ENCODE measurements at regions not wholly inside any gene's neighbourhood (a gene's known extent, or its start where the extent isn't known, plus 50 kb on each side); places are given as distances from the start of the nearest gene placed in this dataset.

- Mint-ChIP-seq H3K27me3 (no peaks in the 10 kb centered on the region), H3K9me3 (no peaks in the 10 kb centered on the region), H3K4me3 (no peak overlapping the region), H3K36me3 (no peaks in the 10 kb centered on the region), H3K27ac (no peak overlapping the region), H3K4me1 (no peaks in the 10 kb centered on the region)
- ATAC-seq (replicated peaks), result no peak
- DNase-seq, result no peak
Measured at GRCh38 chr2:14930441-14930840, 297.9 kb downstream of the LRATD1 start.

GRCh38 chr2:14932285-14932684, 299.8 kb downstream of the LRATD1 start:
- DNase-seq, result no peak
- Mint-ChIP-seq H3K36me3 (no peaks in the 10 kb centered on the region), H3K4me3 (no peak overlapping the region), H3K4me1 (no peaks in the 10 kb centered on the region), H3K27me3 (no peaks in the 10 kb centered on the region), H3K9me3 (peaks cover 3 to 8% of the 10 kb centered on the region in 2 donors), H3K27ac (no peak overlapping the region)
- no peak for ATAC-seq (replicated peaks)

- ATAC-seq (replicated peaks) (no peak), DNase-seq (no peak)
- Mint-ChIP-seq H3K27me3 (no peaks in the 10 kb centered on the region), H3K9me3 (peaks cover 3 to 8% of the 10 kb centered on the region in 2 donors), H3K36me3 (no peaks in the 10 kb centered on the region), H3K4me1 (no peaks in the 10 kb centered on the region), H3K27ac (no peak overlapping the region), H3K4me3 (no peak overlapping the region)
Measured at GRCh38 chr2:14933753-14934152, 301.2 kb downstream of the LRATD1 start.

- Mint-ChIP-seq H3K4me3 (no peak overlapping the region), H3K27ac (no peak overlapping the region), H3K9me3 (peaks cover 3 to 8% of the 10 kb centered on the region in 2 donors), H3K27me3 (no peaks in the 10 kb centered on the region), H3K36me3 (no peaks in the 10 kb centered on the region), H3K4me1 (no peaks in the 10 kb centered on the region)
- ATAC-seq (replicated peaks) (no peak), DNase-seq (no peak)
Measured at GRCh38 chr2:14936426-14936825, 303.9 kb downstream of the LRATD1 start.

- no peak for ATAC-seq (replicated peaks)
- H3K4me1 Mint-ChIP-seq, result no peaks in the 10 kb centered on the region
- no peaks in the 10 kb centered on the region for H3K27me3 Mint-ChIP-seq
- H3K36me3 Mint-ChIP-seq, result no peaks in the 10 kb centered on the region
- no peak for DNase-seq
- no peak overlapping the region for H3K27ac Mint-ChIP-seq
- peaks cover 3 to 8% of the 10 kb centered on the region in 2 donors for H3K9me3 Mint-ChIP-seq
- H3K4me3 Mint-ChIP-seq, result no peak overlapping the region
Measured at GRCh38 chr2:14937336-14937735, 304.8 kb downstream of the LRATD1 start.

GRCh38 chr2:14941151-14941631, 308.7 kb downstream of the LRATD1 start:
- Mint-ChIP-seq H3K9me3 (peaks cover 11 to 17% of the 10 kb centered on the region in 2 donors), H3K27me3 (no peaks in the 10 kb centered on the region), H3K4me1 (no peaks in the 10 kb centered on the region), H3K36me3 (no peaks in the 10 kb centered on the region), H3K4me3 (no peak overlapping the region), H3K27ac (no peak overlapping the region)
- DNase-seq (no peak), ATAC-seq (replicated peaks) (no peak)

- no peak overlapping the region for H3K4me3 Mint-ChIP-seq
- peaks cover 8 to 10% of the 10 kb centered on the region in 2 donors for H3K9me3 Mint-ChIP-seq
- H3K4me1 Mint-ChIP-seq, result no peaks in the 10 kb centered on the region
- no peak overlapping the region for H3K27ac Mint-ChIP-seq
- H3K27me3 Mint-ChIP-seq, result no peaks in the 10 kb centered on the region
- H3K36me3 Mint-ChIP-seq, result no peaks in the 10 kb centered on the region
- DNase-seq (no peak), ATAC-seq (replicated peaks) (no peak)
Measured at GRCh38 chr2:14942987-14943386, 310.5 kb downstream of the LRATD1 start.

- no peak for ATAC-seq (replicated peaks)
- no peak for DNase-seq
- Mint-ChIP-seq H3K36me3 (no peaks in the 10 kb centered on the region), H3K27ac (no peak overlapping the region), H3K4me1 (no peaks in the 10 kb centered on the region), H3K4me3 (no peak overlapping the region), H3K9me3 (peaks cover 8 to 10% of the 10 kb centered on the region in 2 donors), H3K27me3 (no peaks in the 10 kb centered on the region)
Measured at GRCh38 chr2:14944562-14945346, 312.2 kb downstream of the LRATD1 start.

- Mint-ChIP-seq H3K27ac (no peak overlapping the region), H3K4me3 (no peak overlapping the region), H3K9me3 (peaks cover 7 to 15% of the 10 kb centered on the region in 2 donors), H3K27me3 (no peaks in the 10 kb centered on the region), H3K36me3 (no peaks in the 10 kb centered on the region), H3K4me1 (no peaks in the 10 kb centered on the region)
- ATAC-seq (replicated peaks) (no peak), DNase-seq (no peak)
Measured at GRCh38 chr2:14951569-14952285, 319.2 kb downstream of the LRATD1 start.

- H3K27ac Mint-ChIP-seq, result no peak overlapping the region
- no peaks in the 10 kb centered on the region for H3K4me1 Mint-ChIP-seq
- no peaks in the 10 kb centered on the region for H3K27me3 Mint-ChIP-seq
- H3K9me3 Mint-ChIP-seq, result peaks cover 7 to 13% of the 10 kb centered on the region in 2 donors
- H3K4me3 Mint-ChIP-seq, result no peak overlapping the region
- no peaks in the 10 kb centered on the region for H3K36me3 Mint-ChIP-seq
- DNase-seq, result no peak
- no peak for ATAC-seq (replicated peaks)
Measured at GRCh38 chr2:14952400-14952963, 320.0 kb downstream of the LRATD1 start.

GRCh38 chr2:14960686-14961324, 328.3 kb downstream of the LRATD1 start:
- no peaks in the 10 kb centered on the region for H3K27me3 Mint-ChIP-seq
- H3K36me3 Mint-ChIP-seq, result no peaks in the 10 kb centered on the region
- no peak overlapping the region for H3K27ac Mint-ChIP-seq

GRCh38 chr2:14967729-14968128, 335.2 kb downstream of the LRATD1 start:
- H3K27me3 Mint-ChIP-seq, result no peaks in the 10 kb centered on the region
- H3K4me1 Mint-ChIP-seq, result no peaks in the 10 kb centered on the region
- no peaks in the 10 kb centered on the region for H3K36me3 Mint-ChIP-seq
- ATAC-seq (replicated peaks) (no peak), DNase-seq (no peak)
- peaks cover 3 to 5% of the 10 kb centered on the region in 2 donors for H3K9me3 Mint-ChIP-seq
- no peak overlapping the region for H3K4me3 Mint-ChIP-seq
- no peak overlapping the region for H3K27ac Mint-ChIP-seq

More at GRCh38 chr2:14960686-14961324, 328.3 kb downstream of the LRATD1 start:
- no peak for ATAC-seq (replicated peaks)
- no peak for DNase-seq
- Mint-ChIP-seq H3K4me3 (no peak overlapping the region), H3K9me3 (peaks cover 10 to 11% of the 10 kb centered on the region in 2 donors), H3K4me1 (no peaks in the 10 kb centered on the region)

- H3K27ac Mint-ChIP-seq, result no peak overlapping the region
- H3K9me3 Mint-ChIP-seq, result peaks cover 3 to 5% of the 10 kb centered on the region in 2 donors
- no peak for ATAC-seq (replicated peaks)
- H3K27me3 Mint-ChIP-seq, result no peaks in the 10 kb centered on the region
- H3K4me1 Mint-ChIP-seq, result no peaks in the 10 kb centered on the region
- H3K36me3 Mint-ChIP-seq, result no peaks in the 10 kb centered on the region
- no peak for DNase-seq
- no peak overlapping the region for H3K4me3 Mint-ChIP-seq
Measured at GRCh38 chr2:14975381-14975780, 342.9 kb downstream of the LRATD1 start.

GRCh38 chr2:14977021-14977420, 344.5 kb downstream of the LRATD1 start:
- Mint-ChIP-seq H3K27ac (no peak overlapping the region), H3K36me3 (no peaks in the 10 kb centered on the region), H3K9me3 (peaks cover 0 to 2% of the 10 kb centered on the region in 2 donors), H3K4me3 (no peak overlapping the region), H3K27me3 (no peaks in the 10 kb centered on the region), H3K4me1 (no peaks in the 10 kb centered on the region)
- DNase-seq (no peak), ATAC-seq (replicated peaks) (no peak)
